Globus pallidus (tissue), 1 donor: ENCODE measurements at regions not wholly inside any gene's neighbourhood (a gene's known extent, or its start where the extent isn't known, plus 50 kb on each side); places are given as distances from the start of the nearest gene placed in this dataset.
"Not testable (repeated sequence)": the region's sequence is repeated elsewhere in the genome, so short reads cannot be mapped to it uniquely, and the experiment has no call there.

ENCODE experiments used
- DNase-seq: peaks from one replicate; pipeline ENCODE4 v3.0.0-alpha.2; 2015; ENCODE audit warnings: low spot score

DNA sequence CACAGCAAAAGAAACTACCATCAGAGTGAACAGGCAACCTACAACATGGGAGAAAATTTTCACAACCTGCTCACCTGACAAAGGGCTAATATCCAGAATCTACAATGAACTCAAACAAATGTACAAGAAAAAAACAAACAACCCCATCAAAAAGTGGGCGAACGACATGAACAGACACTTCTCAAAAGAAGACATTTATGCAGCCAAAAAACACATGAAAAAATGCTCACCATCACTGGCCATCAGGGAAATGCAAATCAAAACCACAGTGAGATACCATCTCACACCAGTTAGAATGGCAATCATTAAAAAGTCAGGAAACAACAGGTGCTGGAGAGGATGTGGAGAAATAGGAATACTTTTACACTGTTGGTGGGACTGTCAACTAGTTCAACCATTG lies 207.8 kb downstream of the USP6NL start:
- not testable (repeated sequence) for DNase-seq

GRCh38 chr10:11403116-11403515 lies 208.3 kb downstream of the USP6NL start:
- no peak for DNase-seq

DNA sequence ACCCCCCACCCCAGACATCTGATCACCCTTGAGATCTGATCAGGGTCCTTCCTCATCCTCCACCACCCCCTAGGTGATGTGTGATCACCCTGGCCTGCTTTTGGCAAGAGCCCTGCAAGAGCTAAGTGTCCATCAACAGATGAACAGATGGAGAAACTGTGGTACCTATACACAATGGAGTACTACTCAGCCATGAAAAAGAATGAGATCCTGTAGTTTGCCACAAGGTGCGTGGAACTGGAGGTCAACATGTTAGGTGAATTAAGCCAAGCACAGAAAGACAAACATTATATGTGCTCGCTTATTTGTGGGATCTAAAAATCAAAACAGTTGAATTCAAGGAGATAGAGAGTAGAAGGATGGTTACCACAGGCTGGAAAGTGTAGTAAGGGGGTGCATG lies 209.1 kb downstream of the USP6NL start:
- DNase-seq, result no peak

GRCh38 chr10:11401264-11402235 lies 209.9 kb downstream of the USP6NL start:
- DNase-seq, result no peak

- peak; percentile 9 for DNase-seq
Observed at GRCh38 chr10:11397980-11398580, 213.4 kb downstream of the USP6NL start.

- DNase-seq, result no peak
Observed at GRCh38 chr10:11397077-11397965, 214.1 kb downstream of the USP6NL start.

- DNase-seq, result no peak
Observed at GRCh38 chr10:11396311-11396955, 215.0 kb downstream of the USP6NL start.

- no peak for DNase-seq
Observed at GRCh38 chr10:11395581-11396310, 215.7 kb downstream of the USP6NL start.

DNA sequence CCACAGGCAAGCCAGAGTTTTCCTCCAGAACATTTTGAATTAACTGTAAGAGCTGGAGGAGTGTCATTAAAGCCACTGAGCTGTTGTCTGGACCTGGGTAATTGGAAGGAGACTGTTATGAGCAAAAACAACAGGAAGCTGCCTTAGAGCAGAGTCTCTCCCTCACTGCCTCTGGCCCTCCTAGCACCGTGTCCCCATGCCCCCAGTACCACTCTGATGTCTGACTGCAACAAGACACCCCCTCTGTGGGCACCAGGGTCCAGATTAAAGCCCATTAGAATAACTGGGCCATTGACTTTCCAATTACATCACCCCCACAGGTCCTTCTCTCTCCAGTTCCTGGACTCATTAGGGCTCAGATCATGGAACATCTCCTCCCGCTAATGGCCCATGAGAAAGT lies 216.3 kb downstream of the USP6NL start:
- DNase-seq, result no peak

- DNase-seq, result no peak
Observed at GRCh38 chr10:11393858-11394257, 217.6 kb downstream of the USP6NL start.

GRCh38 chr10:11392776-11393175 lies 218.7 kb downstream of the USP6NL start:
- no peak for DNase-seq

DNA sequence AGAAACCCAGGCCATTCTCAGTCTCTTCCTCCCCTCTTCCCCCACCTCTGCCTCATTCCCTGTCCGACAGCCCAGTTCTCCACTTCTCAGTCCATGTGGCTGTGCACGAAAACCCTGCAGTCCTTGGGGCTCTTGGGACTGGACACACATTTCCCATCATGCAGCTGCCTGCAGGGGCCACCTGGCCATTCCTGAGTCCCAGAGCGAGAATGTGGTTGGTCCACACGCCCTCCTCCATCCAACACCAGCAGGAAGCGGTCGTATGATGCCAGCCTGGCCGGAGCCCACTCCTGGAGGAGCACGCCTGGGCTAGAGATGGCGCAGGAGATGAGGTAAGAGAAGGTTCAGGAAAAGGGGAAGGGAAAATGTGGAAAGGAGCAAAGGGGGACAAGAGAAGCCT lies 222.5 kb downstream of the USP6NL start:
- no peak for DNase-seq

DNA sequence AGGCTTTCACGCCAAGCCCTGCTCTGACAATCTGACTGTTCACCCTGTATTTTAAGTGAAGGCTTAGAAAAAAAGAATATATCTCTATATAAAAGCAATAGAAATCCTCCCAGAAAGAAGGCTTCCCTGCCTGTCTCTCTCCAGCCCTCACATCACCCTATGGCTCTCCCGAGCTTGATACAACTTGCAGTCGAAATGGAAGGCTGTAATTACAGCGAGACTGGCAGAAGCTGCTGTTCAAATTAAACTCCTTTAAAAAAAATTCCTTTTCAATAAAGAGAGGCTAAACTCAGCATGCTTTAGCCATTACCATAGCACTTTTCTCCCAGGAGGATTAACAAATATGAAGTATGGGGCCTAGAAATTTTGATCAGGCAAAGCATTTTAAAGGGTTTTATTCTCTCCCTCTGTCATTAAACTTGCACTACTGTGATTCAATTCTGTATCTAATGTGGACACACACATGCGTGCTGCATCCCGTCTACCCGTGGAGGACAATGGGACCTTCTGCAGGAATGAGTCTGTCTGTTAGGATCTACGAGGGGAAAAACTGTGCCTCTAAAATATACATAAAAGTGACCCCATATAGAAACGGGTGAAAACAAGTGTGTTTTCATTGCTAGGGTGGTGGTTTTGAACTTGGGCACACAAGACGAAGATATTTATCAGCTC lies 223.8 kb downstream of the USP6NL start:
- DNase-seq, result no peak

DNA sequence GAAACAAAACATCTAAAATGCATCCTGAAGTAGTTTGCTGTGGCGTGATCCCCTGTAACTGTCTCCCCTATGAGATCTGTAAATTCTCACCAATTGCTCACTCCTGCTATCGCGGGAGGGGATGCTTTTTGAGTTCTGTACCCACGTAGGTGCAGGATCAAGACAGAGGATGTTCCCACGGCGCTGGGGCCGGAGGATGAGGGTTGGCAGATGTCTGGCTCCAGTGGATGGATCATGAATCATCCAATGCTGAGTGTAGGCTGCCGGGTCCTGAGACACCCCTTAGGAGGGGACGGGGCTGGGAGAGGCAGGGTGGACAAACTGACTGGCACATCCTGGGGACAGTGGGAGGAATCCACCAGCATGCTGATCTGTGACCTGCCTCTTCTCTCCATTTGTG lies 224.4 kb downstream of the USP6NL start:
- no peak for DNase-seq
